GM19455 (cell line): ENCODE measurements at regions not wholly inside any gene's neighbourhood (a gene's known extent, or its start where the extent isn't known, plus 50 kb on each side); places are given as distances from the start of the nearest gene placed in this dataset.
"Not testable (repeated sequence)": the region's sequence is repeated elsewhere in the genome, so short reads cannot be mapped to it uniquely, and the experiment has no call there.

Experiments used
- ATAC-seq: cut with Tn5 transposase; IDR thresholded peaks from one replicate; pipeline ENCODE4 v1.9.1; 2021; ENCODE audit not compliant: unreplicated experiment

- not testable (repeated sequence) for ATAC-seq
Observed at GRCh38 chr1:144516172-144516571, 54.7 kb upstream of the NBPF15 start.

GRCh38 chr1:144516906-144517305 is 55.4 kb upstream of the NBPF15 start:
- ATAC-seq, result not testable (repeated sequence)

GRCh38 chr1:144518439-144518838 is 57.0 kb upstream of the NBPF15 start:
- ATAC-seq, result not testable (repeated sequence)

GRCh38 chr1:144519528-144520189 is 58.2 kb upstream of the NBPF15 start:
- ATAC-seq, result not testable (repeated sequence)

- ATAC-seq, result peak; percentile 79
Observed at GRCh38 chr1:144523661-144524407, 62.4 kb upstream of the NBPF15 start.

GRCh38 chr1:144532156-144532607 is 60.5 kb upstream of the PPIAL4F start:
- not testable (repeated sequence) for ATAC-seq

GRCh38 chr1:144533480-144533879 is 59.2 kb upstream of the PPIAL4F start:
- not testable (repeated sequence) for ATAC-seq

GRCh38 chr1:144534286-144534685 is 58.4 kb upstream of the PPIAL4F start:
- not testable (repeated sequence) for ATAC-seq

GRCh38 chr1:144536677-144537076 is 56.0 kb upstream of the PPIAL4F start:
- ATAC-seq, result not testable (repeated sequence)

- not testable (repeated sequence) for ATAC-seq
Observed at GRCh38 chr1:144537234-144537633, 55.5 kb upstream of the PPIAL4F start.

- ATAC-seq, result not testable (repeated sequence)
Observed at GRCh38 chr1:144538736-144539135, 54.0 kb upstream of the PPIAL4F start.

GRCh38 chr1:144539191-144539960 is 53.3 kb upstream of the PPIAL4F start:
- ATAC-seq, result not testable (repeated sequence)
